H1 (cell line): ENCODE measurements at regions not wholly inside any gene's neighbourhood (a gene's known extent, or its start where the extent isn't known, plus 50 kb on each side); places are given as distances from the start of the nearest gene placed in this dataset.

Experiments used
- CHD1 ChIP-seq: IDR thresholded peaks from 2 replicates; pipeline ENCODE4 v1.6.1; 2012; ENCODE audit warnings: low read depth, low read length, improper control_type of control experiment
- CHD2 ChIP-seq: IDR thresholded peaks from 2 replicates; pipeline ENCODE4 v1.6.1; 2012; ENCODE audit warnings: low read length, improper control_type of control experiment
- CREB1 ChIP-seq: IDR thresholded peaks from 2 replicates; pipeline ENCODE4 v1.6.1; 2012; ENCODE audit warnings: inconsistent platforms
- CTBP2 ChIP-seq: IDR thresholded peaks from 2 replicates; pipeline ENCODE4 v1.7.0; 2011; ENCODE audit warnings: borderline replicate concordance, mild to moderate bottlenecking, moderate library complexity, mixed read lengths, low read length; ENCODE audit not compliant: insufficient read depth, insufficient read length
- RXRA ChIP-seq: IDR thresholded peaks from 2 replicates; pipeline ENCODE4 v1.6.1; 2011; ENCODE audit warnings: low read depth, mild to moderate bottlenecking, low read length, moderate library complexity; ENCODE audit not compliant: insufficient read depth
- SIN3A ChIP-seq, 2 experiments: IDR thresholded peaks in 1 of 2; conservative IDR thresholded peaks in 1 of 2; 2 replicates each; pipeline ENCODE4 v1.6.1; 2011 to 2012; ENCODE audit warnings: low read length in 2 of 2, improper control_type of control experiment in 1 of 2, low read depth in 1 of 2, mild to moderate bottlenecking in 1 of 2
- TAF7 ChIP-seq: optimal IDR thresholded peaks from 2 replicates; pipeline ENCODE3; 2011; ENCODE audit warnings: low read depth, mild to moderate bottlenecking, inconsistent platforms, low read length, moderate library complexity, borderline replicate concordance
- TBP ChIP-seq: IDR thresholded peaks from 2 replicates; pipeline ENCODE4 v1.6.1; 2011; ENCODE audit warnings: low read depth, low read length, improper control_type of control experiment
- ZNF274 ChIP-seq: IDR thresholded peaks from 2 replicates; pipeline ENCODE4 v1.7.0; 2012; ENCODE audit warnings: low read length, borderline replicate concordance; ENCODE audit errors: extremely low read depth
- TF ChIP-seq, protein P1 (sequence below): fragments of 300-600 bp; sonication (generic); IDR thresholded peaks from 2 replicates; pipeline ENCODE4 v1.7.1; 2012; ENCODE audit warnings: low read length, moderate library complexity, mild to moderate bottlenecking, inconsistent platforms; ENCODE audit not compliant: insufficient replicate concordance
- TF ChIP-seq, protein P2 (sequence below): IDR thresholded peaks from 2 replicates; pipeline ENCODE4 v1.6.1; 2012; ENCODE audit warnings: inconsistent platforms
- TF ChIP-seq, protein P3 (sequence below): IDR thresholded peaks from 2 replicates; pipeline ENCODE4 v1.6.1; 2011; ENCODE audit warnings: low read depth, mild to moderate bottlenecking, low read length; ENCODE audit not compliant: insufficient read depth

DNA sequence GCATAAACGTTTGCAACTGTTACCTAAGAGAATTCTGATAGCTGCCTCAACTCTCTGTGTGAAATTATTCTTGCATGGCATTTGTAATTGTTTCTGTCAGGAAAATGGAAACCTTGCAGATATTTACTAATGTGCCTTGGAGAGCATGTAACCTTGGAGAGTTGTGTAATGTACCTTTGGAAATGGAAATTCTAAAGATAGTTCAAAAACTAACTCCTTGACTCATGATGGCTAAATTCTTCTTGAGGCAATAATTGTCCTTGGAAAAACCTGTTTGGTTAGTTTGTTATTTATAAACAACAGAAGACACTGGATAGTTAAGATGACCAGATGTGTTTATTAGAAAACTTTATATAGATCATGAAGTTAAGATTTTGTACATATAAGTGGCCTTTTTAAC lies 1033.8 kb downstream of the PLA2G4A start (continued):
- TF ChIP-seq, protein P1, sequence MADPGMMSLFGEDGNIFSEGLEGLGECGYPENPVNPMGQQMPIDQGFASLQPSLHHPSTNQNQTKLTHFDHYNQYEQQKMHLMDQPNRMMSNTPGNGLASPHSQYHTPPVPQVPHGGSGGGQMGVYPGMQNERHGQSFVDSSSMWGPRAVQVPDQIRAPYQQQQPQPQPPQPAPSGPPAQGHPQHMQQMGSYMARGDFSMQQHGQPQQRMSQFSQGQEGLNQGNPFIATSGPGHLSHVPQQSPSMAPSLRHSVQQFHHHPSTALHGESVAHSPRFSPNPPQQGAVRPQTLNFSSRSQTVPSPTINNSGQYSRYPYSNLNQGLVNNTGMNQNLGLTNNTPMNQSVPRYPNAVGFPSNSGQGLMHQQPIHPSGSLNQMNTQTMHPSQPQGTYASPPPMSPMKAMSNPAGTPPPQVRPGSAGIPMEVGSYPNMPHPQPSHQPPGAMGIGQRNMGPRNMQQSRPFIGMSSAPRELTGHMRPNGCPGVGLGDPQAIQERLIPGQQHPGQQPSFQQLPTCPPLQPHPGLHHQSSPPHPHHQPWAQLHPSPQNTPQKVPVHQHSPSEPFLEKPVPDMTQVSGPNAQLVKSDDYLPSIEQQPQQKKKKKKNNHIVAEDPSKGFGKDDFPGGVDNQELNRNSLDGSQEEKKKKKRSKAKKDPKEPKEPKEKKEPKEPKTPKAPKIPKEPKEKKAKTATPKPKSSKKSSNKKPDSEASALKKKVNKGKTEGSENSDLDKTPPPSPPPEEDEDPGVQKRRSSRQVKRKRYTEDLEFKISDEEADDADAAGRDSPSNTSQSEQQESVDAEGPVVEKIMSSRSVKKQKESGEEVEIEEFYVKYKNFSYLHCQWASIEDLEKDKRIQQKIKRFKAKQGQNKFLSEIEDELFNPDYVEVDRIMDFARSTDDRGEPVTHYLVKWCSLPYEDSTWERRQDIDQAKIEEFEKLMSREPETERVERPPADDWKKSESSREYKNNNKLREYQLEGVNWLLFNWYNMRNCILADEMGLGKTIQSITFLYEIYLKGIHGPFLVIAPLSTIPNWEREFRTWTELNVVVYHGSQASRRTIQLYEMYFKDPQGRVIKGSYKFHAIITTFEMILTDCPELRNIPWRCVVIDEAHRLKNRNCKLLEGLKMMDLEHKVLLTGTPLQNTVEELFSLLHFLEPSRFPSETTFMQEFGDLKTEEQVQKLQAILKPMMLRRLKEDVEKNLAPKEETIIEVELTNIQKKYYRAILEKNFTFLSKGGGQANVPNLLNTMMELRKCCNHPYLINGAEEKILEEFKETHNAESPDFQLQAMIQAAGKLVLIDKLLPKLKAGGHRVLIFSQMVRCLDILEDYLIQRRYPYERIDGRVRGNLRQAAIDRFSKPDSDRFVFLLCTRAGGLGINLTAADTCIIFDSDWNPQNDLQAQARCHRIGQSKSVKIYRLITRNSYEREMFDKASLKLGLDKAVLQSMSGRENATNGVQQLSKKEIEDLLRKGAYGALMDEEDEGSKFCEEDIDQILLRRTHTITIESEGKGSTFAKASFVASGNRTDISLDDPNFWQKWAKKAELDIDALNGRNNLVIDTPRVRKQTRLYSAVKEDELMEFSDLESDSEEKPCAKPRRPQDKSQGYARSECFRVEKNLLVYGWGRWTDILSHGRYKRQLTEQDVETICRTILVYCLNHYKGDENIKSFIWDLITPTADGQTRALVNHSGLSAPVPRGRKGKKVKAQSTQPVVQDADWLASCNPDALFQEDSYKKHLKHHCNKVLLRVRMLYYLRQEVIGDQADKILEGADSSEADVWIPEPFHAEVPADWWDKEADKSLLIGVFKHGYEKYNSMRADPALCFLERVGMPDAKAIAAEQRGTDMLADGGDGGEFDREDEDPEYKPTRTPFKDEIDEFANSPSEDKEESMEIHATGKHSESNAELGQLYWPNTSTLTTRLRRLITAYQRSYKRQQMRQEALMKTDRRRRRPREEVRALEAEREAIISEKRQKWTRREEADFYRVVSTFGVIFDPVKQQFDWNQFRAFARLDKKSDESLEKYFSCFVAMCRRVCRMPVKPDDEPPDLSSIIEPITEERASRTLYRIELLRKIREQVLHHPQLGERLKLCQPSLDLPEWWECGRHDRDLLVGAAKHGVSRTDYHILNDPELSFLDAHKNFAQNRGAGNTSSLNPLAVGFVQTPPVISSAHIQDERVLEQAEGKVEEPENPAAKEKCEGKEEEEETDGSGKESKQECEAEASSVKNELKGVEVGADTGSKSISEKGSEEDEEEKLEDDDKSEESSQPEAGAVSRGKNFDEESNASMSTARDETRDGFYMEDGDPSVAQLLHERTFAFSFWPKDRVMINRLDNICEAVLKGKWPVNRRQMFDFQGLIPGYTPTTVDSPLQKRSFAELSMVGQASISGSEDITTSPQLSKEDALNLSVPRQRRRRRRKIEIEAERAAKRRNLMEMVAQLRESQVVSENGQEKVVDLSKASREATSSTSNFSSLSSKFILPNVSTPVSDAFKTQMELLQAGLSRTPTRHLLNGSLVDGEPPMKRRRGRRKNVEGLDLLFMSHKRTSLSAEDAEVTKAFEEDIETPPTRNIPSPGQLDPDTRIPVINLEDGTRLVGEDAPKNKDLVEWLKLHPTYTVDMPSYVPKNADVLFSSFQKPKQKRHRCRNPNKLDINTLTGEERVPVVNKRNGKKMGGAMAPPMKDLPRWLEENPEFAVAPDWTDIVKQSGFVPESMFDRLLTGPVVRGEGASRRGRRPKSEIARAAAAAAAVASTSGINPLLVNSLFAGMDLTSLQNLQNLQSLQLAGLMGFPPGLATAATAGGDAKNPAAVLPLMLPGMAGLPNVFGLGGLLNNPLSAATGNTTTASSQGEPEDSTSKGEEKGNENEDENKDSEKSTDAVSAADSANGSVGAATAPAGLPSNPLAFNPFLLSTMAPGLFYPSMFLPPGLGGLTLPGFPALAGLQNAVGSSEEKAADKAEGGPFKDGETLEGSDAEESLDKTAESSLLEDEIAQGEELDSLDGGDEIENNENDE, result no peak
- TF ChIP-seq CHD1, result no peak
- TF ChIP-seq ZNF274, result no peak
- TF ChIP-seq CTBP2, result no peak
- TF ChIP-seq RXRA, result no peak
- no peak for TF ChIP-seq CHD2
- TF ChIP-seq, protein P2, sequence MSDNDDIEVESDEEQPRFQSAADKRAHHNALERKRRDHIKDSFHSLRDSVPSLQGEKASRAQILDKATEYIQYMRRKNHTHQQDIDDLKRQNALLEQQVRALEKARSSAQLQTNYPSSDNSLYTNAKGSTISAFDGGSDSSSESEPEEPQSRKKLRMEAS, result no peak
- TF ChIP-seq SIN3A (conservative IDR thresholded peaks at IDR 0.05 in 1 of 2, IDR thresholded peaks at IDR 0.05 in 1 of 2; ENCODE audit: low read depth in 1 of 2, low read length in 2 of 2), result no peak
- TF ChIP-seq TBP, result no peak
- no peak for TF ChIP-seq TAF7
- TF ChIP-seq CREB1, result no peak
- TF ChIP-seq, protein P3, sequence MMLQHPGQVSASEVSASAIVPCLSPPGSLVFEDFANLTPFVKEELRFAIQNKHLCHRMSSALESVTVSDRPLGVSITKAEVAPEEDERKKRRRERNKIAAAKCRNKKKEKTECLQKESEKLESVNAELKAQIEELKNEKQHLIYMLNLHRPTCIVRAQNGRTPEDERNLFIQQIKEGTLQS, result no peak
